PC-9 (cell line): ENCODE measurements at regions not wholly inside any gene's neighbourhood (a gene's known extent, or its start where the extent isn't known, plus 50 kb on each side); places are given as distances from the start of the nearest gene placed in this dataset.
"Not testable (repeated sequence)": the region's sequence is repeated elsewhere in the genome, so short reads cannot be mapped to it uniquely, and the experiment has no call there.

ENCODE experiments used
- BruUV-seq: library from RNA; stranded (reverse); fragments of 400-500 nt; replicated peaks from 2 replicates; lab custom pipeline; 2021; lab: Mats Ljungman, UMichigan
- CTCF ChIA-PET: fragments of 300-600 bp; sonication (Branson Sonifier 250); formaldehyde crosslinking; loops from one replicate; lab custom pipeline; 2022; ENCODE audit warnings: antibody characterized with exemption; lab: Charles Lee
- POLR2A ChIA-PET: fragments of 300-600 bp; sonication (Branson Sonifier 250); formaldehyde crosslinking; loops from one replicate; lab custom pipeline; 2022; ENCODE audit warnings: antibody characterized with exemption; ENCODE audit not compliant: unreplicated experiment; lab: Charles Lee
- DNase-seq, 2 experiments: peaks; one replicate each; pipeline versions ENCODE4 v3.0.0 to v3.0.0-alpha.2; 2015 to 2022; ENCODE audit warnings: mixed read lengths in 1 of 2
- H2AFZ ChIP-seq: fragments of 200-600 bp; sonication (generic); 2 replicates; pipeline ENCODE4 v1.8.1; 2017; ENCODE audit warnings: antibody characterized with exemption
- H3F3A ChIP-seq: fragments of 200-600 bp; sonication (generic); 2 replicates; pipeline ENCODE4 v1.8.1; 2017; ENCODE audit warnings: antibody characterized with exemption, mild to moderate bottlenecking, low read depth; ENCODE audit not compliant: insufficient read depth
- H3K27ac ChIP-seq: fragments of 200-600 bp; sonication (generic); 2 replicates; pipeline ENCODE4 v1.6.1; 2016; ENCODE audit warnings: mixed run types
- H3K27me3 ChIP-seq: fragments of 200-600 bp; sonication (generic); 2 replicates; pipeline ENCODE4 v1.6.1; 2016; ENCODE audit warnings: low read depth, mixed run types; ENCODE audit not compliant: insufficient read depth
- H3K36me3 ChIP-seq: fragments of 200-600 bp; sonication (generic); 2 replicates; pipeline ENCODE4 v1.6.1; 2016; ENCODE audit warnings: low read depth, mixed run types
- H3K4me1 ChIP-seq: fragments of 200-600 bp; sonication (generic); replicated peaks from 2 replicates; pipeline ENCODE4 v1.6.1; 2016; ENCODE audit warnings: mixed run types; ENCODE audit not compliant: insufficient read depth
- H3K4me2 ChIP-seq: fragments of 200-600 bp; sonication (generic); 2 replicates; pipeline ENCODE4 v1.6.1; 2017; ENCODE audit warnings: mixed run types
- H3K4me3 ChIP-seq: fragments of 200-600 bp; sonication (generic); 2 replicates; pipeline ENCODE4 v1.6.1; 2016; ENCODE audit warnings: mixed run types
- H3K79me2 ChIP-seq: fragments of 200-600 bp; sonication (generic); 2 replicates; pipeline ENCODE4 v1.6.1; 2017; ENCODE audit warnings: low read depth, mixed run types
- H3K9me2 ChIP-seq: fragments of 200-600 bp; sonication (generic); 2 replicates; pipeline ENCODE4 v1.8.1; 2017; ENCODE audit warnings: mild to moderate bottlenecking; ENCODE audit not compliant: insufficient read depth
- H3K9me3 ChIP-seq: fragments of 200-600 bp; sonication (generic); 2 replicates; pipeline ENCODE4 v1.8.1; 2016; ENCODE audit warnings: low read depth; ENCODE audit not compliant: insufficient read depth
- H4K20me1 ChIP-seq: fragments of 200-600 bp; sonication (generic); 2 replicates; pipeline ENCODE4 v1.8.1; 2017; ENCODE audit not compliant: insufficient read depth
- CTCF ChIP-seq: fragments of 200-600 bp; sonication (generic); conservative IDR thresholded peaks from 2 replicates; pipeline ENCODE4 v1.6.1; 2017; ENCODE audit warnings: mixed run types, antibody characterized with exemption, mild to moderate bottlenecking, moderate library complexity
- EZH2 ChIP-seq: fragments of 200-600 bp; sonication (generic); IDR thresholded peaks from 2 replicates; pipeline ENCODE4 v1.8.0; 2017; ENCODE audit warnings: antibody characterized with exemption, low read depth
- intact Hi-C: fragments of 100-400 bp; cut with micrococcal nuclease; formaldehyde crosslinking; loops from one replicate; pipeline ENCODE4 v1.10.0; 2022; ENCODE audit not compliant: unreplicated experiment

- Histone ChIP-seq H3F3A (no peaks in the 10 kb centered on the region), H2AFZ (no peak overlapping the region), H3K4me3 (no peak overlapping the region), H3K4me1 (no peaks in the 10 kb centered on the region), H3K27me3 (peaks cover 8% of the 10 kb centered on the region), H4K20me1 (no peaks in the 10 kb centered on the region), H3K36me3 (no peaks in the 10 kb centered on the region), H3K27ac (no peak overlapping the region), H3K9me2 (no peaks in the 10 kb centered on the region), H3K9me3 (no peaks in the 10 kb centered on the region), H3K4me2 (no peak overlapping the region), H3K79me2 (no peaks in the 10 kb centered on the region)
- no TSS peak for BruUV-seq
- CTCF ChIA-PET: no interaction called here
- TF ChIP-seq CTCF (no peak), EZH2 (no peak)
- intact Hi-C loops: no loop called here
- no peak for DNase-seq
- POLR2A ChIA-PET: interaction anchor here (0.6 kb wide), 1 partner anchor 238 kb away, joined by 3 read pairs; no protein-coding TSS in a partner anchor
Measured at GRCh38 chr15:93929375-93930094, 301.8 kb upstream of the MCTP2 start.

- no peaks in the 10 kb centered on the region for H3F3A ChIP-seq
- no peak overlapping the region for H3K4me2 ChIP-seq
- no TSS peak for BruUV-seq
- H3K27ac ChIP-seq: no peak overlapping the region
- no peaks in the 10 kb centered on the region for H3K9me2 ChIP-seq
- H3K4me1 ChIP-seq: no peaks in the 10 kb centered on the region
- no peaks in the 10 kb centered on the region for H4K20me1 ChIP-seq
- H2AFZ ChIP-seq: no peak overlapping the region
- TF ChIP-seq CTCF: no peak
- no peak for TF ChIP-seq EZH2
- intact Hi-C loops: no loop called here
- no peaks in the 10 kb centered on the region for H3K36me3 ChIP-seq
- ChIA-PET CTCF (no interaction called here), POLR2A (no interaction called here)
- H3K4me3 ChIP-seq: no peak overlapping the region
- DNase-seq: no peak
- H3K27me3 ChIP-seq: peaks cover 14% of the 10 kb centered on the region; the same call in 1 of the 2 replicates
- no peaks in the 10 kb centered on the region for H3K9me3 ChIP-seq
- no peaks in the 10 kb centered on the region for H3K79me2 ChIP-seq
Measured at GRCh38 chr15:93920204-93920603, 311.2 kb upstream of the MCTP2 start.

- POLR2A ChIA-PET, H3K4me3 ChIP-seq, H3K79me2 ChIP-seq, H3K4me1 ChIP-seq, H3K4me2 ChIP-seq, H4K20me1 ChIP-seq, H3K27ac ChIP-seq, BruUV-seq, H3F3A ChIP-seq, H3K36me3 ChIP-seq, CTCF ChIA-PET, H2AFZ ChIP-seq, DNase-seq, H3K9me2 ChIP-seq, H3K9me3 ChIP-seq, intact Hi-C loops: not testable (repeated sequence)
- H3K27me3 ChIP-seq: peaks cover 14% of the 10 kb centered on the region; the same call in 1 of the 2 replicates
Measured at GRCh38 chr15:93918801-93919200, 312.6 kb upstream of the MCTP2 start.

DNA sequence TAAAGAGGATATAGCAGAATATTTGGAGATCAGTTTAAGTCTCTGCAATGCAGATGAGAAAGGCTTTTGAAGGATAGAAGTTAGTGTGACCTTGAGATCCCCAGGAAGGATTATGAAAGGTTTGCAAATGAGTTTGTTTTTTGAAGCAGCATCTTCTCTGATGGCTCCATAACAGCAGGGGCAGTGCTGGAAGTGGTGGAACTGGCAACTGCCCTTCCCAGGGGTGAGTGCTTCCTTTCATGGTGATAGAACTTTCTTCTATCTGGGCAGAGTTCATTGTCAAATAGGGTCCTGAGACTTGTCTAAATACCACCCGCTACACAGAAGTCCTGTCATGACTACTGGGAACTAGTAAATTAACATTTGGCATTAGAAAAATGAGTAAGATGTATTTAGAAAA is 314.2 kb upstream of the MCTP2 start:
- no peaks in the 10 kb centered on the region for H3K36me3 ChIP-seq
- no peak overlapping the region for H3K27ac ChIP-seq
- no peaks in the 10 kb centered on the region for H3K9me2 ChIP-seq
- intact Hi-C loops: no loop called here
- H3K4me3 ChIP-seq: no peak overlapping the region
- no peak for DNase-seq
- BruUV-seq: no TSS peak
- no peak overlapping the region for H3K4me2 ChIP-seq
- no peaks in the 10 kb centered on the region for H4K20me1 ChIP-seq
- H3K79me2 ChIP-seq: no peaks in the 10 kb centered on the region
- ChIA-PET CTCF (no interaction called here), POLR2A (no interaction called here)
- H3K27me3 ChIP-seq: peaks cover 9% of the 10 kb centered on the region; the same call in 1 of the 2 replicates
- no peaks in the 10 kb centered on the region for H3F3A ChIP-seq
- no peaks in the 10 kb centered on the region for H3K4me1 ChIP-seq
- no peak for TF ChIP-seq CTCF
- TF ChIP-seq EZH2: no peak
- H3K9me3 ChIP-seq: no peaks in the 10 kb centered on the region
- H2AFZ ChIP-seq: no peak overlapping the region
